Liver (tissue), 8 donors: ENCODE measurements at regions not wholly inside any gene's neighbourhood (a gene's known extent, or its start where the extent isn't known, plus 50 kb on each side); places are given as distances from the start of the nearest gene placed in this dataset.

ENCODE experiments used
- DNase-seq: peaks from one replicate; pipeline ENCODE4 v3.0.0-alpha.2; 2017; ENCODE audit warnings: low spot score
- H3K27ac ChIP-seq, 2 donors: one replicate each; pipeline ENCODE4 v1.7.0; 2013; ENCODE audit warnings: inconsistent platforms in 2 of 2, low read length in 2 of 2, control low read depth in 1 of 2, low read depth in 1 of 2, mild to moderate bottlenecking in 1 of 2
- H3K27me3 ChIP-seq, 4 donors: one replicate each; pipeline versions ENCODE4 v1.6.1 to v1.7.0; 2013; ENCODE audit warnings: low read length in 3 of 4, inconsistent platforms in 1 of 4, mild to moderate bottlenecking in 1 of 4, moderate library complexity in 1 of 4; ENCODE audit not compliant: control insufficient read depth in 4 of 4, insufficient read depth in 4 of 4
- H3K36me3 ChIP-seq, 4 donors: one replicate each; pipeline versions ENCODE4 v1.6.1 to v1.7.0; 2013; ENCODE audit warnings: low read length in 3 of 4, mild to moderate bottlenecking in 3 of 4, low read depth in 1 of 4, moderate library complexity in 1 of 4; ENCODE audit not compliant: control insufficient read depth in 4 of 4, insufficient read depth in 3 of 4
- H3K4me1 ChIP-seq, 4 donors: one replicate each; pipeline versions ENCODE4 v1.6.1 to v1.7.0; 2013; ENCODE audit warnings: low read length in 3 of 4, mild to moderate bottlenecking in 3 of 4, moderate library complexity in 1 of 4; ENCODE audit not compliant: control insufficient read depth in 4 of 4, insufficient read depth in 4 of 4
- H3K4me3 ChIP-seq, 3 donors: one replicate each; pipeline versions ENCODE4 v1.6.1 to v1.7.0; 2013; ENCODE audit warnings: low read length in 3 of 3, control low read depth in 1 of 3, low read depth in 1 of 3, mild to moderate bottlenecking in 1 of 3
- H3K9ac ChIP-seq, 2 donors: one replicate each; pipeline ENCODE4 v1.7.0; 2013; ENCODE audit warnings: low read length in 2 of 2, mild to moderate bottlenecking in 2 of 2, moderate library complexity in 2 of 2, control low read depth in 1 of 2, low read depth in 1 of 2
- H3K9me3 ChIP-seq, 4 donors: one replicate each; pipeline versions ENCODE4 v1.6.1 to v1.7.0; 2013; ENCODE audit warnings: low read length in 3 of 4; ENCODE audit not compliant: control insufficient read depth in 4 of 4
- ATF3 ChIP-seq: IDR thresholded peaks from 2 replicates; pipeline ENCODE4 v1.6.1; 2016; ENCODE audit warnings: antibody characterized with exemption
- EGR1 ChIP-seq, 2 donors: IDR thresholded peaks; 2 replicates each; pipeline ENCODE4 v1.6.1; 2016 to 2018; ENCODE audit warnings: antibody characterized with exemption in 2 of 2, low read depth in 2 of 2
- FOXA1 ChIP-seq: IDR thresholded peaks from 2 replicates; pipeline ENCODE4 v1.6.1; 2016; ENCODE audit warnings: antibody characterized with exemption
- FOXA2 ChIP-seq: IDR thresholded peaks from 2 replicates; pipeline ENCODE4 v1.6.1; 2016; ENCODE audit warnings: antibody characterized with exemption
- GABPA ChIP-seq, 2 donors: IDR thresholded peaks in 1 of 2; conservative IDR thresholded peaks in 1 of 2; 2 replicates each; pipeline ENCODE4 v1.6.1; 2016; ENCODE audit warnings: antibody characterized with exemption in 2 of 2, mild to moderate bottlenecking in 1 of 2, moderate library complexity in 1 of 2
- HNF4A ChIP-seq, 2 donors: conservative IDR thresholded peaks; 2 replicates each; pipeline ENCODE4 v1.6.1; 2016; ENCODE audit warnings: antibody characterized with exemption in 2 of 2, mild to moderate bottlenecking in 2 of 2
- HNF4G ChIP-seq: IDR thresholded peaks from 2 replicates; pipeline ENCODE4 v1.6.1; 2016; ENCODE audit warnings: antibody characterized with exemption
- JUND ChIP-seq, 2 donors: IDR thresholded peaks; 2 replicates each; pipeline ENCODE4 v1.6.1; 2016; ENCODE audit warnings: antibody characterized with exemption in 2 of 2
- RAD21 ChIP-seq, 2 donors: IDR thresholded peaks; 2 replicates each; pipeline ENCODE4 v1.6.1; 2016; ENCODE audit warnings: antibody characterized with exemption in 2 of 2, mild to moderate bottlenecking in 2 of 2
- RXRA ChIP-seq, 2 donors: IDR thresholded peaks; 2 replicates each; pipeline ENCODE4 v1.6.1; 2017 to 2018; ENCODE audit warnings: antibody characterized with exemption in 2 of 2, mild to moderate bottlenecking in 1 of 2
- SP1 ChIP-seq: IDR thresholded peaks from 2 replicates; pipeline ENCODE4 v1.6.1; 2018; ENCODE audit warnings: antibody characterized with exemption, mild to moderate bottlenecking
- TAF1 ChIP-seq: conservative IDR thresholded peaks from 2 replicates; pipeline ENCODE4 v1.6.1; 2016; ENCODE audit warnings: antibody characterized with exemption, mild to moderate bottlenecking
- YY1 ChIP-seq: IDR thresholded peaks from 2 replicates; pipeline ENCODE4 v1.6.1; 2016; ENCODE audit warnings: antibody characterized with exemption, mild to moderate bottlenecking
- ZBTB33 ChIP-seq: IDR thresholded peaks from 2 replicates; pipeline ENCODE4 v1.6.1; 2016; ENCODE audit warnings: antibody characterized with exemption
- WGBS: extraction: QIAGEN DNeasy Blood & Tissue Kit; methylation state at CpG from one replicate; pipeline ENCODE4 v1.1.7; 2013; 5-methylcytosine and 5-hydroxymethylcytosine counted together
- TF ChIP-seq, protein P1 (sequence below): IDR thresholded peaks from 2 replicates; pipeline ENCODE4 v1.6.1; 2016; ENCODE audit warnings: antibody characterized with exemption
- TF ChIP-seq, protein P2 (sequence below): IDR thresholded peaks from 2 replicates; pipeline ENCODE4 v1.6.1; 2016; ENCODE audit warnings: antibody characterized with exemption, mild to moderate bottlenecking
- TF ChIP-seq, protein P3 (sequence below): fragments of 150-350 bp; IDR thresholded peaks from 2 replicates; pipeline ENCODE4 v1.5.1; 2017; ENCODE audit warnings: improper control_type of control experiment, low read depth, low read length; ENCODE audit not compliant: missing input control
- donor health status: healthy.
- donor health status: healthy.
- donor health status: healthy.
- donor health status: healthy.
- donor health status: healthy.

GRCh38 chr3:45332901-45333407 is 55.4 kb upstream of the LARS2 start:
- WGBS = 58% methylated on average over 4 of the region's 4 CpGs
- no peak for DNase-seq
- Histone ChIP-seq H3K9ac (no peak overlapping the region), H3K4me3 (no peak overlapping the region), H3K27me3 (peaks cover 0 to 7% (median under 1%) of the 10 kb centered on the region in 4 donors), H3K9me3 (no peaks in the 10 kb centered on the region), H3K36me3 (no peaks in the 10 kb centered on the region), H3K4me1 (no peaks in the 10 kb centered on the region), H3K27ac (no peak overlapping the region)
- TF ChIP-seq JUND (IDR thresholded peaks at IDR 0.05) (no peak), HNF4A (conservative IDR thresholded peaks at IDR 0.05) (no peak), HNF4G (no peak), YY1 (no peak), TAF1 (no peak), FOXA1 (no peak), EGR1 (IDR thresholded peaks at IDR 0.05; ENCODE audit: low read depth in 2 of 2) (no peak), ZBTB33 (no peak), ATF3 (no peak), RXRA (IDR thresholded peaks at IDR 0.05) (no peak), FOXA2 (no peak), GABPA (IDR thresholded peaks at IDR 0.05 in 1 of 2, conservative IDR thresholded peaks at IDR 0.05 in 1 of 2) (no peak), RAD21 (IDR thresholded peaks at IDR 0.05) (no peak)
- TF ChIP-seq, protein P1, sequence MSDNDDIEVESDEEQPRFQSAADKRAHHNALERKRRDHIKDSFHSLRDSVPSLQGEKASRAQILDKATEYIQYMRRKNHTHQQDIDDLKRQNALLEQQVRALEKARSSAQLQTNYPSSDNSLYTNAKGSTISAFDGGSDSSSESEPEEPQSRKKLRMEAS = no peak
- TF ChIP-seq, protein P2, sequence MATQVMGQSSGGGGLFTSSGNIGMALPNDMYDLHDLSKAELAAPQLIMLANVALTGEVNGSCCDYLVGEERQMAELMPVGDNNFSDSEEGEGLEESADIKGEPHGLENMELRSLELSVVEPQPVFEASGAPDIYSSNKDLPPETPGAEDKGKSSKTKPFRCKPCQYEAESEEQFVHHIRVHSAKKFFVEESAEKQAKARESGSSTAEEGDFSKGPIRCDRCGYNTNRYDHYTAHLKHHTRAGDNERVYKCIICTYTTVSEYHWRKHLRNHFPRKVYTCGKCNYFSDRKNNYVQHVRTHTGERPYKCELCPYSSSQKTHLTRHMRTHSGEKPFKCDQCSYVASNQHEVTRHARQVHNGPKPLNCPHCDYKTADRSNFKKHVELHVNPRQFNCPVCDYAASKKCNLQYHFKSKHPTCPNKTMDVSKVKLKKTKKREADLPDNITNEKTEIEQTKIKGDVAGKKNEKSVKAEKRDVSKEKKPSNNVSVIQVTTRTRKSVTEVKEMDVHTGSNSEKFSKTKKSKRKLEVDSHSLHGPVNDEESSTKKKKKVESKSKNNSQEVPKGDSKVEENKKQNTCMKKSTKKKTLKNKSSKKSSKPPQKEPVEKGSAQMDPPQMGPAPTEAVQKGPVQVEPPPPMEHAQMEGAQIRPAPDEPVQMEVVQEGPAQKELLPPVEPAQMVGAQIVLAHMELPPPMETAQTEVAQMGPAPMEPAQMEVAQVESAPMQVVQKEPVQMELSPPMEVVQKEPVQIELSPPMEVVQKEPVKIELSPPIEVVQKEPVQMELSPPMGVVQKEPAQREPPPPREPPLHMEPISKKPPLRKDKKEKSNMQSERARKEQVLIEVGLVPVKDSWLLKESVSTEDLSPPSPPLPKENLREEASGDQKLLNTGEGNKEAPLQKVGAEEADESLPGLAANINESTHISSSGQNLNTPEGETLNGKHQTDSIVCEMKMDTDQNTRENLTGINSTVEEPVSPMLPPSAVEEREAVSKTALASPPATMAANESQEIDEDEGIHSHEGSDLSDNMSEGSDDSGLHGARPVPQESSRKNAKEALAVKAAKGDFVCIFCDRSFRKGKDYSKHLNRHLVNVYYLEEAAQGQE = no peak
- TF ChIP-seq, protein P3, sequence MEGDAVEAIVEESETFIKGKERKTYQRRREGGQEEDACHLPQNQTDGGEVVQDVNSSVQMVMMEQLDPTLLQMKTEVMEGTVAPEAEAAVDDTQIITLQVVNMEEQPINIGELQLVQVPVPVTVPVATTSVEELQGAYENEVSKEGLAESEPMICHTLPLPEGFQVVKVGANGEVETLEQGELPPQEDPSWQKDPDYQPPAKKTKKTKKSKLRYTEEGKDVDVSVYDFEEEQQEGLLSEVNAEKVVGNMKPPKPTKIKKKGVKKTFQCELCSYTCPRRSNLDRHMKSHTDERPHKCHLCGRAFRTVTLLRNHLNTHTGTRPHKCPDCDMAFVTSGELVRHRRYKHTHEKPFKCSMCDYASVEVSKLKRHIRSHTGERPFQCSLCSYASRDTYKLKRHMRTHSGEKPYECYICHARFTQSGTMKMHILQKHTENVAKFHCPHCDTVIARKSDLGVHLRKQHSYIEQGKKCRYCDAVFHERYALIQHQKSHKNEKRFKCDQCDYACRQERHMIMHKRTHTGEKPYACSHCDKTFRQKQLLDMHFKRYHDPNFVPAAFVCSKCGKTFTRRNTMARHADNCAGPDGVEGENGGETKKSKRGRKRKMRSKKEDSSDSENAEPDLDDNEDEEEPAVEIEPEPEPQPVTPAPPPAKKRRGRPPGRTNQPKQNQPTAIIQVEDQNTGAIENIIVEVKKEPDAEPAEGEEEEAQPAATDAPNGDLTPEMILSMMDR = no peak

- 68% methylated on average over 2 of the region's 2 CpGs for WGBS
- Histone ChIP-seq H3K27me3 (peaks cover 0 to 7% (median under 1%) of the 10 kb centered on the region in 4 donors), H3K4me3 (no peak overlapping the region), H3K27ac (no peak overlapping the region), H3K9ac (no peak overlapping the region), H3K36me3 (no peaks in the 10 kb centered on the region), H3K4me1 (no peaks in the 10 kb centered on the region), H3K9me3 (no peaks in the 10 kb centered on the region)
- DNase-seq = no peak
- TF ChIP-seq RAD21 (IDR thresholded peaks at IDR 0.05) (no peak), FOXA1 (no peak), YY1 (no peak), HNF4A (conservative IDR thresholded peaks at IDR 0.05) (no peak), ATF3 (no peak), JUND (IDR thresholded peaks at IDR 0.05) (no peak), FOXA2 (no peak), EGR1 (IDR thresholded peaks at IDR 0.05; ENCODE audit: low read depth in 2 of 2) (no peak), RXRA (IDR thresholded peaks at IDR 0.05) (no peak), SP1 (no peak)
- TF ChIP-seq, protein P1 = no peak
- TF ChIP-seq, protein P2 = no peak
Observed at GRCh38 chr3:45333549-45333948, 54.8 kb upstream of the LARS2 start.
